MM.1S (cell line): ENCODE measurements at regions not wholly inside any gene's neighbourhood (a gene's known extent, or its start where the extent isn't known, plus 50 kb on each side); places are given as distances from the start of the nearest gene placed in this dataset.

ENCODE experiments used
- CTCF ChIP-seq: fragments of 300-600 bp; sonication (generic); IDR thresholded peaks from 2 replicates; pipeline ENCODE4 v1.5.1; 2016; ENCODE audit warnings: antibody characterized with exemption, low read length, mixed read lengths
- EZH2phosphoT487 ChIP-seq: fragments of 300-600 bp; sonication (generic); IDR thresholded peaks from 2 replicates; pipeline ENCODE4 v1.6.1; 2018; ENCODE audit warnings: antibody characterized with exemption, low read length

GRCh38 chr14:40889126-40889525 is 717.5 kb upstream of the LRFN5 start:
- no peak for TF ChIP-seq EZH2phosphoT487
- no peak for TF ChIP-seq CTCF
